ENCODE measurements at regions not wholly inside any gene's neighbourhood (a gene's known extent, or its start where the extent isn't known, plus 50 kb on each side); places are given as distances from the start of the nearest gene placed in this dataset.
"Not testable (repeated sequence)": the region's sequence is repeated elsewhere in the genome, so short reads cannot be mapped to it uniquely, and the experiment has no call there.

GRCh38 chr2:209146682-209147320 lies 277.0 kb upstream of the MAP2 start:
- 77 to 86% methylated on average over 3 of the region's 3 CpGs for WGBS, 2 donors

DNA sequence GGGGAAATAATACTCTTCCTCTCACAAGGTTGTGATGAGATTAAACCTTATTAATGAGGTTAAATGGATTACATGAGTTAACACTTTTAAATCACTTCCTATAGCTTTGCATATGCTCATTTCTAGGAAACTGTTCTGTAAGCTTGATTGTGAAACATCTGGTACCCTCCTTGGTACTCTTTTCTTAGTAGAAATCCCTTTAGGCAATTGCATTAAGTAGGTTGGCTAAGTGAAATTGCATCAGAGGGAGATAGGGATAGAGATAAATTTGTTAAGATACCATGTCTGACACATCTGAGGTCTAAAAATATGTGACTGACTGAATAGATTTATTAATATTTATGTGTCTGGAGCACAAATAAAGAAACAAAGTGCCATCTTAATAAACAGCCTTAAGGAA lies 275.9 kb upstream of the MAP2 start:
- no peak overlapping the region for H3K27ac ChIP-seq
- DNase-seq, result no peak
- H3K36me3 ChIP-seq, result no peaks in the 10 kb centered on the region
- H3K9me3 ChIP-seq, result no peaks in the 10 kb centered on the region
- H3K4me1 ChIP-seq, result no peaks in the 10 kb centered on the region
- no peaks in the 10 kb centered on the region for H3K27me3 ChIP-seq
- intact Hi-C loops (cut with DNase I), result no loop called here
- H3K4me3 ChIP-seq (replicated peaks in 1 of 3), result no peak overlapping the region
- TF ChIP-seq POLR2A (IDR thresholded peaks at IDR 0.05), result no peak
- no peak for TF ChIP-seq CTCF (IDR thresholded peaks at IDR 0.05)

More at GRCh38 chr2:209146682-209147320, 277.0 kb upstream of the MAP2 start:
- Histone ChIP-seq H3K27me3 (no peaks in the 10 kb centered on the region), H3K27ac (no peak overlapping the region), H3K4me1 (no peaks in the 10 kb centered on the region), H3K36me3 (no peaks in the 10 kb centered on the region), H3K4me3 (replicated peaks in 1 of 3) (no peak overlapping the region), H3K9me3 (no peaks in the 10 kb centered on the region)
- TF ChIP-seq CTCF (IDR thresholded peaks at IDR 0.05), result no peak
- no peak for TF ChIP-seq POLR2A (IDR thresholded peaks at IDR 0.05)
- intact Hi-C loops (cut with DNase I), result no loop called here
- no peak for DNase-seq

DNA sequence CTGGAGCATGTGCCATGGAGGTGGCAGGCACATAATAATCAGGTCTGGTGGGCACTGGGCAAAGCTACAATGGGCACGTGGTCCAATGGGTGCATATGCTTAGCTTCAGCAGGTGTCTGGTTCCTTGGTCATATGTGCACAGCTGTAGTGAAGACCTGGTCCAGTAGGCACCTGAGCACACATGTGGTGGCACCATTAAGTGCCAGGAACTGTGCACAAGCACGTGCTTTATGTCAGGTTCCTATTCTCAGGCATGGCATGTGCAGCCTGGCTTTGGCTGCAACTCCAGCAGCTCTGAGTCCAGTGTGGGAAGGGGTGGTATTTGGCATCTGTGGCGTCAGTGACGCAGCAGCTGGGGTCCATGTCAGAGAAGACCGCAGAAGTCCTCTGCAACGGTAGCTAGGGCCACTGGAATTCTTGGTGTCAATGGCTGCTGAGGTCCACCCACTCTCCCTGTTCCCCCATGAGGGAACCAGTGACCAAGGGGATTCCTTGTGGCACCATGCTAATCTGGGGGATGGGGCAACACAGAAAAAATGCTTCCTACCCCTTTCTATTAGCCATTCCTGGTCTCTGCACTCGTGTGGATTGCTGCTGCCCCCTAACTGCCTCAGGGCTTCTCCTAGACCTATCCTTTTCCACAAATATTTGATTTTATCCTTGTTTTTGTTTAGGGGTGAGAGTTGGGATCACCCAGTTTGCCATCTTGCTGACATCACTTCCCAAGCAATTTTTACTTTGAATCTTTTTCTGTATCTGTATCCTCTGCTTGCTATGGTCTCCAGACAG lies 262.9 kb upstream of the MAP2 start:
- Histone ChIP-seq H3K9me3 (no peaks in the 10 kb centered on the region), H3K36me3 (no peaks in the 10 kb centered on the region), H3K27ac (no peak overlapping the region), H3K27me3 (no peaks in the 10 kb centered on the region), H3K4me1 (no peaks in the 10 kb centered on the region), H3K4me3 (replicated peaks in 1 of 3) (no peak overlapping the region)
- 82 to 87% methylated on average over 6 to 7 of the region's 7 CpGs for WGBS, 2 donors
- intact Hi-C loops (cut with DNase I), result no loop called here
- no peak for DNase-seq
- TF ChIP-seq CTCF (IDR thresholded peaks at IDR 0.05), result no peak
- TF ChIP-seq POLR2A (IDR thresholded peaks at IDR 0.05), result no peak

DNA sequence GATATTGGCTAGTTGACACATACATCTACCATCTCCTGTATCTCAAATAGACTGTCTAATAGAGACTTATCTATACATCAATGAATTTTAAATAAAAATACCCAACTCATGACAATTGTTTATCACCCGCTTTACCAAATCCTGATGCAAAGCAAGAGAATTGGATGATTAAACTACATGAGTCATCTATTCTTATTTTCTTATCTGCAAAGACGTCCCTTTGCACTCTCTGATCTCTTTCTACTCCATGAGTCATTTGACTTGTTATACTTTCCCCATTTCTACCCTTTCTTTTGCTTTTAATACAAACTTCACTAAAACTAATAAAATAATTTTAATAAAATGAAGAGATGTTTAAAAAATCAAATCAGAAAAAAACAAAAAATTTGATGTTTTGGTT lies 261.7 kb upstream of the MAP2 start:
- Histone ChIP-seq H3K4me3 (replicated peaks in 1 of 3) (no peak overlapping the region), H3K4me1 (no peaks in the 10 kb centered on the region), H3K36me3 (no peaks in the 10 kb centered on the region), H3K9me3 (no peaks in the 10 kb centered on the region), H3K27ac (no peak overlapping the region), H3K27me3 (no peaks in the 10 kb centered on the region)
- TF ChIP-seq POLR2A (IDR thresholded peaks at IDR 0.05), result no peak
- TF ChIP-seq CTCF (IDR thresholded peaks at IDR 0.05), result no peak
- WGBS, 2 donors, result 82 to 86% methylated on average over 2 of the region's 2 CpGs
- intact Hi-C loops (cut with DNase I), result no loop called here
- DNase-seq, result no peak

GRCh38 chr2:209181984-209182383 lies 241.9 kb upstream of the MAP2 start:
- Histone ChIP-seq H3K4me1 (no peaks in the 10 kb centered on the region), H3K36me3 (no peaks in the 10 kb centered on the region), H3K27me3 (no peaks in the 10 kb centered on the region), H3K27ac (no peak overlapping the region), H3K9me3 (no peaks in the 10 kb centered on the region), H3K4me3 (replicated peaks in 1 of 3) (no peak overlapping the region)
- 36 to 41% methylated on average over 2 of the region's 2 CpGs for WGBS, 2 donors
- intact Hi-C loops (cut with DNase I), result no loop called here
- TF ChIP-seq POLR2A (IDR thresholded peaks at IDR 0.05) (no peak), CTCF (IDR thresholded peaks at IDR 0.05) (no peak)
- no peak for DNase-seq

GRCh38 chr2:209186886-209187285 lies 237.0 kb upstream of the MAP2 start:
- DNase-seq; H3K36me3 ChIP-seq; H3K4me3 ChIP-seq (replicated peaks in 1 of 3); H3K27me3 ChIP-seq; H3K27ac ChIP-seq; H3K4me1 ChIP-seq; H3K9me3 ChIP-seq; intact Hi-C loops (cut with DNase I): not testable (repeated sequence)
- 95 to 97% methylated on average over 1 of the region's 1 CpG for WGBS, 2 donors
